ENCODE measurements at regions not wholly inside any gene's neighbourhood (a gene's known extent, or its start where the extent isn't known, plus 50 kb on each side); places are given as distances from the start of the nearest gene placed in this dataset.
"Not testable (repeated sequence)": the region's sequence is repeated elsewhere in the genome, so short reads cannot be mapped to it uniquely, and the experiment has no call there.

DNA sequence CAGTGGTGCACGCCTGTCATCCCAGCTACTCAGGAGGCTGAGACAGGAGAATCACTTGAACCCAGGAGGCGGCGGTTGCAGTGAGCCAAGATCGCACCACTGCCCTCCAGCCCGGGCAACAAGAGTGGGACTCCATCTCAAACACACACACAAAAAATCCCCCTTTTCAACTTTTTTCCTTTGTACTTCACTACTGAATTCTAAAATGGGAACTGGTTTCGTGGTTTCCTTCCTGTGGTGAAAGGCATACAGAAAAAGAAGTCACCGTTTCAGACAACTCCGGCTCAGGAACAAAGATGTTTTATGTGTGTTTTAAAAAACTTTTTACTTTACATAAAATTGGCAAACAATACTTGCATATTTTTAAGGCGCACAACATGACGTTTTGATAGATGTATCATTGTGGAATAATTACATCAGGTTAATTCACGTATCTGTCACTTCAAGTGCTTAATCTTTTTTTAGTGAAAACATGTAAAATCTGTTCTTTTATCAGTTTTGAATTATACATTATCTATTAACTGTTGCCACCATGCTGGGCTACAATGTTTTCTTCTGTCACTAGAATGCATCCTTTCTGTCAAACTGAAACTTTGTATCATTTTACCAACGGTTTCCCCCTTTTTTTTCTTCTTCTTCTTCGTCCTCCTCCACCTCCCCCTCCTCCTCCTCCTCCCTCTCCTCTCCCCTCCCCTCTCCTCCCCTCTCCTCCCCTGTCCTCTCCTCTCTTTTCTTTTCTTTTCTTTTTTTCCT lies 186.0 kb downstream of the CRLF2 start:
- DNase-seq (ENCODE audit: low read depth) = no peak
- Histone ChIP-seq H3K9ac (ENCODE audit: low read length) (no peak overlapping the region), H3K36me3 (ENCODE audit: control insufficient read depth, insufficient read depth, low read length, severe bottlenecking) (no peaks in the 10 kb centered on the region), H3K27me3 (replicated peaks; ENCODE audit: control insufficient read depth, insufficient read depth, low read length) (no peaks in the 10 kb centered on the region), H3K4me3 (ENCODE audit: low read length) (no peak overlapping the region), H3K9me3 (ENCODE audit: control insufficient read depth, low read length) (no peaks in the 10 kb centered on the region), H3K4me1 (ENCODE audit: control insufficient read depth, insufficient read depth, low read length) (no peaks in the 10 kb centered on the region)

- Histone ChIP-seq H3K9ac (ENCODE audit: low read length) (no peak overlapping the region), H3K27me3 (replicated peaks; ENCODE audit: control insufficient read depth, insufficient read depth, low read length) (no peaks in the 10 kb centered on the region), H3K4me1 (ENCODE audit: control insufficient read depth, insufficient read depth, low read length) (no peaks in the 10 kb centered on the region), H3K9me3 (ENCODE audit: control insufficient read depth, low read length) (no peaks in the 10 kb centered on the region), H3K4me3 (ENCODE audit: low read length) (no peak overlapping the region), H3K36me3 (ENCODE audit: control insufficient read depth, insufficient read depth, low read length, severe bottlenecking) (no peaks in the 10 kb centered on the region)
- DNase-seq (ENCODE audit: low read depth) = no peak
These were observed 187.0 kb downstream of the CRLF2 start for GRCh38 chrX:1025413-1025812.

GRCh38 chrX:1023676-1024075 lies 188.8 kb downstream of the CRLF2 start:
- no peak overlapping the region for H3K9ac ChIP-seq (ENCODE audit: low read length)
- no peaks in the 10 kb centered on the region for H3K36me3 ChIP-seq (ENCODE audit: control insufficient read depth, insufficient read depth, low read length, severe bottlenecking)
- no peak for DNase-seq (ENCODE audit: low read depth)
- no peaks in the 10 kb centered on the region for H3K27me3 ChIP-seq (replicated peaks; ENCODE audit: control insufficient read depth, insufficient read depth, low read length)
- H3K4me3 ChIP-seq (ENCODE audit: low read length) = no peak overlapping the region
- no peaks in the 10 kb centered on the region for H3K4me1 ChIP-seq (ENCODE audit: control insufficient read depth, insufficient read depth, low read length)
- no peaks in the 10 kb centered on the region for H3K9me3 ChIP-seq (ENCODE audit: control insufficient read depth, low read length)

DNA sequence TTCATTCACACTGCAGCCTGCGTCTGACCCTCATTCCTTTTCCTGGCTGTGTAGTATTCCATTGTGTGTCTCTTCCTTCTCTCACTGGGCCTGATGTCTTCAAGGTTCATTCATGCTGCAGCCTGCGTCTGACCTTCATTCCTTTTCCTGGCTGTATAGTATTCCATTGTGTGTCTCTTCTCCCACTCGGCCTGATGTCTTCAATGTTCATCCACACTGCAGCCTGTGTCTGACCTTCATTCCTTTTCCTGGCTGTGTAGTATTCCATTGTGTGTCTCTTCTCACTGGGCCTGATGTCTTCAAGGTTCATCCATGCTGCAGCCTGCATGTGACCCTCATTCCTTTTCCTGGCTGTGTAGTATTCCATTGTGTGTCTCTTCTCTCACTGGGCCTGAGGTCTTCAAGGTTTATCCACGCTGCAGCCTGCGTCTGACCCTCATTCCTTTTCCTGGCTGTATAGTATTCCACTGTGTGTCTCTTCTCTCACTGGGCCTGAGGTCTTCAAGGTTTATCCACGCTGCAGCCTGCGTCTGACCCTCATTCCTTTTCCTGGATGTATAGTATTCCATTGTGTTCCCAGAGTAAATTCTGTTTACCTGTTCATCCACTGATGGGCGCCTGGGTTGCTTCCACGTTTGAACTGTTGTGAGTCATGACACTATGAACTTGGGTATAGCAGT lies 191.0 kb downstream of the CRLF2 start:
- H3K4me3 ChIP-seq (ENCODE audit: low read length); H3K4me1 ChIP-seq (ENCODE audit: control insufficient read depth, insufficient read depth, low read length); H3K9me3 ChIP-seq (ENCODE audit: control insufficient read depth, low read length); H3K36me3 ChIP-seq (ENCODE audit: control insufficient read depth, insufficient read depth, low read length, severe bottlenecking); H3K27me3 ChIP-seq (replicated peaks; ENCODE audit: control insufficient read depth, insufficient read depth, low read length); H3K9ac ChIP-seq (ENCODE audit: low read length); DNase-seq (ENCODE audit: low read depth): not testable (repeated sequence)

DNA sequence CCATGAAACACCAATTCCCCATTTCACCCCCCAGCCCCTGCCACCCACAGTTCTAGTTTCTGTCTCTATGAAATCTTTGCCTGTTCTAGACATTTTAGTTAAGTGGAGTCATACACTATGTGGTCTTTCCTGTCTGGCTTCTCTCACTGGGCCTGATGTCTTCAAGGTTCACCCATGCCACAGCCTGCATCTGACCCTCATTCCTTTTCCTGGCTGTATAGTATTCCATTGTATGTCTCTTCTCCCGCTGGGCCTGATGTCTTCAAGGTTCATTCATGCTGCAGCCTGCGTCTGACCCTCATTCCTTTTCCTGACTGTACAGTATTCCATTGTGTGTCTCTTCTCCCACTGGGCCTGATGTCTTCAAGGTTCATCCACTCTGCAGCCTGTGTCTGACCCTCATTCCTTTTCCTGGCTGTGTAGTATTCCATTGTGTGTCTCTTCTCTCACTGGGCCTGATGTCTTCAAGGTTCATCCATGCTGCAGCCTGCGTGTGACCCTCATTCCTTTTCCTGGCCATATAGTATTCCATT lies 191.7 kb downstream of the CRLF2 start:
- Histone ChIP-seq H3K4me3 (ENCODE audit: low read length) (no peak overlapping the region), H3K27me3 (replicated peaks; ENCODE audit: control insufficient read depth, insufficient read depth, low read length) (no peaks in the 10 kb centered on the region), H3K36me3 (ENCODE audit: control insufficient read depth, insufficient read depth, low read length, severe bottlenecking) (no peaks in the 10 kb centered on the region), H3K4me1 (ENCODE audit: control insufficient read depth, insufficient read depth, low read length) (no peaks in the 10 kb centered on the region), H3K9ac (ENCODE audit: low read length) (no peak overlapping the region), H3K9me3 (ENCODE audit: control insufficient read depth, low read length) (no peaks in the 10 kb centered on the region)
- DNase-seq (ENCODE audit: low read depth) = no peak

GRCh38 chrX:1016926-1017325 lies 195.5 kb downstream of the CRLF2 start:
- not testable (repeated sequence) for DNase-seq (ENCODE audit: low read depth); H3K27me3 ChIP-seq (replicated peaks; ENCODE audit: control insufficient read depth, insufficient read depth, low read length); H3K36me3 ChIP-seq (ENCODE audit: control insufficient read depth, insufficient read depth, low read length, severe bottlenecking); H3K4me3 ChIP-seq (ENCODE audit: low read length); H3K9ac ChIP-seq (ENCODE audit: low read length); H3K9me3 ChIP-seq (ENCODE audit: control insufficient read depth, low read length); H3K4me1 ChIP-seq (ENCODE audit: control insufficient read depth, insufficient read depth, low read length)

DNA sequence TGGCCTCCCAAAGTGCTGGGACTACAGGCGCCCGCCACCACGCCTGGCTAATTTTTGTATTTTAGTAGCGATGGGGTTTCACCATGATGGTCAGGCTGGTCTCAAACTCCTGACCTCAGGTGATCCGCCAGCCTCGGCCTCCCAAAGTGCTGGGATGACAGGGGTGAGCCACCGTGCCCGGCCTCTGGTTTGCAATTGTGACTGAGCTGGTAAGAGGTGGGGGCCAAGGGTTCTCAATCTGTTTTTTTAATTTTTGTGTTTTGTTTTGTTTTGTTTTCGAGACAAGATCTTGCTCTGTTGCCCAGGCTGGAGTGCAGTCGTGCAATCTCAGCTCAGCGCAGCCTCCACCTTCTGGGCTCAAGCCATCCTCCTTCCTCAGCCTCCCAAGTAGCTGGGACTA lies 196.2 kb downstream of the CRLF2 start:
- not testable (repeated sequence) for H3K36me3 ChIP-seq (ENCODE audit: control insufficient read depth, insufficient read depth, low read length, severe bottlenecking); H3K27me3 ChIP-seq (replicated peaks; ENCODE audit: control insufficient read depth, insufficient read depth, low read length); H3K4me1 ChIP-seq (ENCODE audit: control insufficient read depth, insufficient read depth, low read length); H3K9ac ChIP-seq (ENCODE audit: low read length); H3K4me3 ChIP-seq (ENCODE audit: low read length); DNase-seq (ENCODE audit: low read depth); H3K9me3 ChIP-seq (ENCODE audit: control insufficient read depth, low read length)

GRCh38 chrX:1012678-1013300 lies 199.7 kb downstream of the CRLF2 start:
- no peaks in the 10 kb centered on the region for H3K4me1 ChIP-seq (ENCODE audit: control insufficient read depth, insufficient read depth, low read length)
- no peaks in the 10 kb centered on the region for H3K36me3 ChIP-seq (ENCODE audit: control insufficient read depth, insufficient read depth, low read length, severe bottlenecking)
- no peak for DNase-seq (ENCODE audit: low read depth)
- H3K9ac ChIP-seq (ENCODE audit: low read length) = no peak overlapping the region
- no peaks in the 10 kb centered on the region for H3K27me3 ChIP-seq (replicated peaks; ENCODE audit: control insufficient read depth, insufficient read depth, low read length)
- no peaks in the 10 kb centered on the region for H3K9me3 ChIP-seq (ENCODE audit: control insufficient read depth, low read length)
- no peak overlapping the region for H3K4me3 ChIP-seq (ENCODE audit: low read length)

DNA sequence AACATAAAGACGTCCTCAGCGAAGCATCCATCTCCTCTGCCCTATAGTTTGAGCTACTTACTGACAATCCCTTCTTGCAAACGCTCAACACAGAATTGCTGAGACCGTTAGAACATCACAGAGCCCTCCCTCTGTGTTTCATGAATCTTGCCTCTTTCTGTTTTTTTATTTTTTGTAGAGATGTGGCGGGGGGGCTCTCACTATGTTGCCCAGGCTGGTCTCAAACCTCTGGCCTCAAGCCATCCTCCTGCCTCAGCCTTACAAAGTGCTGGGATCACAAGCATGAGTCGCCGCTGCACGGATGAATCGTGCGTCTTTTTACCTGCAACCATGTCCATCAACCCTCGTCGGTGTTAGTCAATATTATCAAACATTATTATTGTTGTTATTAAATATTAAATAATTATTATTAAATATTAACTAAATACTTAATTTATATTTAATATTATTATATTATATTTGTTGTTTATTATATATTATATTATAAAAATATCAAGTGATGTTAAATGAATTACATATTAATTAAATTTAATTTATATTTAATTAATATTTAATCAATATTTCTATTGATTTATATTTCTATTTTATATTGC lies 200.7 kb downstream of the CRLF2 start:
- Histone ChIP-seq H3K9ac (ENCODE audit: low read length) (no peak overlapping the region), H3K9me3 (ENCODE audit: control insufficient read depth, low read length) (no peaks in the 10 kb centered on the region), H3K36me3 (ENCODE audit: control insufficient read depth, insufficient read depth, low read length, severe bottlenecking) (no peaks in the 10 kb centered on the region), H3K4me1 (ENCODE audit: control insufficient read depth, insufficient read depth, low read length) (no peaks in the 10 kb centered on the region), H3K27me3 (replicated peaks; ENCODE audit: control insufficient read depth, insufficient read depth, low read length) (no peaks in the 10 kb centered on the region), H3K4me3 (ENCODE audit: low read length) (no peak overlapping the region)
- DNase-seq (ENCODE audit: low read depth) = no peak

- Histone ChIP-seq H3K9me3 (ENCODE audit: control insufficient read depth, low read length) (no peaks in the 10 kb centered on the region), H3K27me3 (replicated peaks; ENCODE audit: control insufficient read depth, insufficient read depth, low read length) (no peaks in the 10 kb centered on the region), H3K4me1 (ENCODE audit: control insufficient read depth, insufficient read depth, low read length) (no peaks in the 10 kb centered on the region), H3K4me3 (ENCODE audit: low read length) (no peak overlapping the region), H3K36me3 (ENCODE audit: control insufficient read depth, insufficient read depth, low read length, severe bottlenecking) (no peaks in the 10 kb centered on the region), H3K9ac (ENCODE audit: low read length) (no peak overlapping the region)
- no peak for DNase-seq (ENCODE audit: low read depth)
These were observed 202.7 kb downstream of the CRLF2 start for GRCh38 chrX:1009771-1010170.

DNA sequence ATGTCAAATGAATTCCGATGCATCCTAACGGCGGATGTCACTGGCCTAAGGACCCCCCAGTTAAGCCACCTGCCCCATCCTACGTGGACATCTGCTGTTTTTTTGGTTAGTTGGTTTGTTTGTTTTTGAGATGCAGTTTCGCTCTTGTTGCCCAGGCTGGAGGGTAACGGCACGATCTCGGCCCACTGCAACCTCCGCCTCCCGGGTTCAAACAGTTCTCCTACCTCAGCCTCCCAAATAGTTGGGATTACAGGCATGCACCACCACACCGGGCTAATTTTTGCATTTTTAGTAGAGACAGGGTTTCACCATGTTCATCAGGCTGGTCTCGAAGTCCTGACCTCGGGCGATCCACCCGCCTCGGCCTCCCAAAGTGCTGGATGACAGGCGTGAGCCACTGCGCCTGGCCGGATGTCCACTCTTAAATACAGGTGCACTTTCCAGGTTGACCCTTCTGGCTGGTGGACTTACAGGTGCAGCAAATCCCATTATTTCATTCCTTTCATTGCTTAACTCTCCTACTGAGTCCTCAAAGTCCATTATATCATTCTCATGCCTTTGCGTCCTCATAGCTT lies 206.2 kb downstream of the CRLF2 start:
- no peak overlapping the region for H3K9ac ChIP-seq (ENCODE audit: low read length)
- no peaks in the 10 kb centered on the region for H3K4me1 ChIP-seq (ENCODE audit: control insufficient read depth, insufficient read depth, low read length)
- no peaks in the 10 kb centered on the region for H3K9me3 ChIP-seq (ENCODE audit: control insufficient read depth, low read length)
- no peaks in the 10 kb centered on the region for H3K36me3 ChIP-seq (ENCODE audit: control insufficient read depth, insufficient read depth, low read length, severe bottlenecking)
- no peak overlapping the region for H3K4me3 ChIP-seq (ENCODE audit: low read length)
- no peaks in the 10 kb centered on the region for H3K27me3 ChIP-seq (replicated peaks; ENCODE audit: control insufficient read depth, insufficient read depth, low read length)
- no peak for DNase-seq (ENCODE audit: low read depth)
